Heart right ventricle (tissue), 16 donors: ENCODE measurements at regions not wholly inside any gene's neighbourhood (a gene's known extent, or its start where the extent isn't known, plus 50 kb on each side); places are given as distances from the start of the nearest gene placed in this dataset.
"Not testable (repeated sequence)": the region's sequence is repeated elsewhere in the genome, so short reads cannot be mapped to it uniquely, and the experiment has no call there.

Experiments used
- ATAC-seq, 8 donors: fragments of 200-7000 bp; cut with Tn5 transposase; one replicate each; pipeline ENCODE4 v1.9.1; 2020; ENCODE audit warnings: mild to moderate bottlenecking in 8 of 8, moderate library complexity in 8 of 8, moderate number of reproducible peaks in 1 of 8
- DNase-seq, 2 donors: peaks; one replicate each; pipeline ENCODE4 v3.0.0-alpha.2; 2020
- H3K27ac ChIP-seq, 10 donors: fragments of 200-600 bp; sonication (generic) in 2 of 10; one replicate each; pipeline versions ENCODE4 v1.5.0 to v1.8.0; 2020 to 2022; ENCODE audit warnings: mild to moderate bottlenecking in 3 of 10
- H3K27me3 ChIP-seq, 7 donors: fragments of 200-600 bp; one replicate each; pipeline ENCODE4 v1.8.0; 2021 to 2022; ENCODE audit warnings: mild to moderate bottlenecking in 2 of 7
- H3K36me3 ChIP-seq, 9 donors: fragments of 200-600 bp; sonication (generic) in 1 of 9; one replicate each; pipeline versions ENCODE4 v1.5.0 to v1.8.0; 2020 to 2022; ENCODE audit warnings: mild to moderate bottlenecking in 2 of 9
- H3K4me1 ChIP-seq, 9 donors: fragments of 200-600 bp; sonication (generic) in 1 of 9; one replicate each; pipeline versions ENCODE4 v1.5.0 to v1.8.0; 2020 to 2022; ENCODE audit warnings: mild to moderate bottlenecking in 4 of 9
- H3K4me3 ChIP-seq, 10 donors: fragments of 200-600 bp; sonication (generic) in 2 of 10; one replicate each; pipeline versions ENCODE4 v1.5.0 to v1.8.0; 2020 to 2022; ENCODE audit warnings: mild to moderate bottlenecking in 7 of 10, moderate library complexity in 2 of 10
- H3K9me3 ChIP-seq, 11 donors: fragments of 200-600 bp in 10 of 11; sonication (generic) in 2 of 11; one replicate each; pipeline versions ENCODE4 v1.5.0 to v1.8.0; 2013 to 2022; ENCODE audit warnings: mild to moderate bottlenecking in 2 of 11, control low read depth in 1 of 11, moderate library complexity in 1 of 11
- CTCF ChIP-seq, 9 donors: fragments of 200-600 bp; sonication (generic) in 2 of 9; IDR thresholded peaks; one replicate each; pipeline versions ENCODE4 v1.5.0 to v1.8.0; 2021 to 2022; ENCODE audit warnings: antibody characterized with exemption in 9 of 9, mild to moderate bottlenecking in 5 of 9, moderate library complexity in 1 of 9
- WGBS, 2 donors: extraction: QIAGEN DNeasy Blood & Tissue Kit; methylation state at CpG; one replicate each; pipeline ENCODE4 v1.1.7; 2013; ENCODE audit warnings: inconsistent platforms in 1 of 2; 5-methylcytosine and 5-hydroxymethylcytosine counted together
- intact Hi-C, 10 donors: fragments of 100-400 bp; cut with DNase I; formaldehyde crosslinking; loops; one replicate each; pipeline versions ENCODE4 v1.11.1 to v1.14.2; 2022
- donor health status: Arrhythmogenic right ventricular cardiomyopathy.
- donor health status: ischemic (EF 13 %, LVEDD 7.1; RV severe dilation, severe dysfunction).
- donor health status: healthy with polysubstance abuse.
- donor health status: DM: no; HTN: yes; CAD: no.
- donor health status: DM: no; HTN: no; CAD: no.
- donor health status: ischemic (EF 25% LVEDD 6.9; RV normal size, moderate dysfunction).
- donor health status: ischemic (EF 25% LVEDD 5.7; RV mildly dilated, moderate dysfunction).
- donor health status: healthy.
- donor health status: DM: yes; HTN: yes; CAD: no.
- donor health status: Ischemic cardiomyopathy.
- donor health status: ischemic (EF 35%, LVEDD 5.7; RV mildly dilated, moderate dysfunction).
- donor health status: nonischemic (EF 11% LVEDD 7.7; RV severe dilation, severe dysfunction).
- donor health status: DM: yes; HTN: yes; CAD: no.
- donor health status: PGD.
- donor health status: ischemic (EF 29% LVEDD 5.4; RV normal size, mild dysfunction).
- donor health status: nonischemic (EF 23%, LVEDD 6.1; RV moderate dilation, normal function).

DNA sequence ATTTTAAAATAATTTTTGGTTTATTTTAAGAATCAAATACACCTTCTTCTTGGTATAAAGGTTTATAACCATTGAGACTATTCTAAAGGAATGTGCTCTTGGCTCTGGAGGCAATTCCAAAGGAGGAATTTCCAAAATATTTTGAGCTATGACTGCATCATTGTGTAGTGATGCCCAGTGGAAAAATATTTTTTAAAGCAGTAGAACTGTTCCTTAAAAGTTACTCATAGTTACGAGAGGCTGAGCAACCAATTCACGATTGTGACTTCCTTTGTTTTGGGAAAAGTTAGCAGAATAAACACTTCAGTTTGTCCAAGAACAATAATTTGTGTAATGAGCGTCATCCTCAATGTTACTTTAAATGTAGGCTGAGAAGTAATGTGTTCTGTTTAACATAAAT is 233.6 kb downstream of the BAMBI start:
- TF ChIP-seq CTCF (IDR thresholded peaks at IDR 0.05) = no peak
- intact Hi-C loops = no loop called here
- no peak for DNase-seq
- H3K36me3 ChIP-seq = no peaks in the 10 kb centered on the region
- WGBS, 2 donors = 58 to 63% methylated on average over 3 of the region's 3 CpGs
- H3K27me3 ChIP-seq = no peaks in the 10 kb centered on the region
- H3K9me3 ChIP-seq = no peaks in the 10 kb centered on the region
- no peak overlapping the region for H3K27ac ChIP-seq
- ATAC-seq = peak in 5 of 8 donors; percentile 39 to 70 (median 67)
- H3K4me1 ChIP-seq = peaks cover 0 to 6% (median 0%) of the 10 kb centered on the region in 9 donors
- no peak overlapping the region for H3K4me3 ChIP-seq

DNA sequence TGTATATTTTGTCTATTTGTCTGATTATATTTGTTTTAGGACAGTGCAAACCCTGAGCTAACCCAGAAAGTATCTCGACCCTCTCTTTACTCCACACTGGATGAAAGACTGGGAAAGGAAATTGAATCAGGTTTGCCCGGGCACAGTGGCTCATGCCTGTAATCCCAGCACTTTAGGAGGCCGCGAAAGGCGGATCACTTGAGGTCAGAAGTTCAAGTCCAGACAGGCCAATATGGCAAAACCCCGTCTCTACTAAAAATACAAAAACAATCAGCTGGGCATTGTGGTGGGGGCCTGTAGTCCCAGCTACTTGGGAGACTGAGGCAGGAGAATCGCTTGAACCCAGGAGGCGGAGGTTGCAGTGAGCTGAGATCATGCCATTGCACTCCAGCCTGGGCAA is 234.2 kb downstream of the BAMBI start:
- DNase-seq, H3K36me3 ChIP-seq, H3K9me3 ChIP-seq, H3K4me3 ChIP-seq, ATAC-seq, H3K27ac ChIP-seq, H3K27me3 ChIP-seq, intact Hi-C loops, H3K4me1 ChIP-seq: not testable (repeated sequence)
- WGBS, 2 donors = 85 to 89% methylated on average over 8 of the region's 8 CpGs

DNA sequence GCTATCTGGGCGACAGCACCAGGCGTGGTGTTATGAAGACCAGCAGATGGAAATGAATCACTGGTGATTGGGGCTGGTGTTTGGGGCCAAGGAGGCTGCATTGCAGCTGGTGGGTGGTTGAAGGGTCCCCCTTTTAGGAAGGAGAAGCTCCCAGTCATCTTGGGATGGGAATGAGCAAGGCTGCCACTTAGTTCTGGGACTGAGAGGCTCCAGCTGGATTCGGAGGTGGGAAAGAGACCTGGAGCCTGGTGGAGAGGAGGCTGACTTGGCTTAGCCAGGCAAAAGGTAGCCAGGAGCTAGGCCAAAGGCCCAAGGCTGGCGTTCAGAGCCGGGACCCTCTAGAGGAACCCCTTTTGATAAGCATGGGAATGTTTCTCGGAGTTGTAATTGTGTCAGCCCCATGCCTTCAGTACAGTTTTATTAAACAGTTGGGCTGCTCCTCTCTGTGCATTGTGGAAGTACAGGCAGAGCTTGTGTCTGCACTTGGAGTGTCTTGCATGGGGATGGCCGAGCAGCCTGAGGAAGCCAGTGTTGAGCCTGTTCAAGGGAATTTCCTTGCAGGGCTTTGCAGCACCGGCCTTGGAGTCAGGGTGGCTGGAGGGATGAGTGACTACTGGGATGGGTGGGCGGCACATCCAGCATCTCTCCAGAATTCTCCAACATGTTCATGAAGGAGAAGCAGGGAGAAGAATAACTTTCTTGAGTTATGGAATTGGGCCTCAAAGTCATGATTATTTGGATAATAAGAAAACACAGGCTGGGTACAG is 234.9 kb downstream of the BAMBI start:
- Histone ChIP-seq H3K27ac (no peak overlapping the region), H3K4me1 (peaks cover 0 to 6% (median 0%) of the 10 kb centered on the region in 9 donors), H3K27me3 (no peaks in the 10 kb centered on the region), H3K4me3 (no peak overlapping the region), H3K36me3 (no peaks in the 10 kb centered on the region), H3K9me3 (no peaks in the 10 kb centered on the region)
- intact Hi-C loops = no loop called here
- DNase-seq = no peak
- 86 to 89% methylated on average over 9 of the region's 9 CpGs for WGBS, 2 donors
- no peak for ATAC-seq
- TF ChIP-seq CTCF (IDR thresholded peaks at IDR 0.05) = no peak

GRCh38 chr10:28913436-28914237 is 236.3 kb downstream of the BAMBI start:
- no peaks in the 10 kb centered on the region for H3K9me3 ChIP-seq
- no peak for TF ChIP-seq CTCF (IDR thresholded peaks at IDR 0.05)
- no peaks in the 10 kb centered on the region for H3K27me3 ChIP-seq
- WGBS, 2 donors = 89 to 92% methylated on average over 12 of the region's 12 CpGs
- H3K36me3 ChIP-seq = no peaks in the 10 kb centered on the region
- H3K4me1 ChIP-seq = peaks cover 0 to 6% (median 0%) of the 10 kb centered on the region in 9 donors
- H3K27ac ChIP-seq = no peak overlapping the region
- no peak for ATAC-seq
- intact Hi-C loops = no loop called here
- no peak overlapping the region for H3K4me3 ChIP-seq
- DNase-seq = no peak
